GM12873 (cell line): ENCODE measurements at regions not wholly inside any gene's neighbourhood (a gene's known extent, or its start where the extent isn't known, plus 50 kb on each side); places are given as distances from the start of the nearest gene placed in this dataset.

Source experiments
- TF ChIP-seq, protein P1 (sequence below): IDR thresholded peaks from 2 replicates; pipeline ENCODE4 v1.5.1; 2012; ENCODE audit warnings: low read depth, mild to moderate bottlenecking, moderate library complexity, low read length, control low read depth; ENCODE audit not compliant: insufficient read depth; ENCODE audit errors: missing control alignments

DNA sequence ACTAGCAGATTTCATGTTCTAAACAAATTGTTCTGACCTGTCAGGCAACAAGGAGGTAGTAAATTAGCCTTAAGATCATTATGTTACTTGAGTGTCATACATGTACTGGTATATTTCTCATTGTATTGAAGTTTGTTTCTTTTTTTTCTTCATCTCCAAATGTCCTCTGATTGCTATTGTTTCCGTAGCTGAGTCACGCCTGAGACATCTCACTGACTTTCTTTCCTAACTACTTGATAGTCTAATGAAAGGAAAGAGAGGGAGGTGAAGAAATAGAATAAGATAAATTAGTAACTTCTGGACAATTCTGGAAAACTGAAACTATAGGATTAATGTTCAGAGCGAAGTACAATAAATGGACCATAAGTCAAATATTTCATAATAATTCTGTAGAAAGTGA is 1049.9 kb downstream of the TSN start:
- TF ChIP-seq, protein P1, sequence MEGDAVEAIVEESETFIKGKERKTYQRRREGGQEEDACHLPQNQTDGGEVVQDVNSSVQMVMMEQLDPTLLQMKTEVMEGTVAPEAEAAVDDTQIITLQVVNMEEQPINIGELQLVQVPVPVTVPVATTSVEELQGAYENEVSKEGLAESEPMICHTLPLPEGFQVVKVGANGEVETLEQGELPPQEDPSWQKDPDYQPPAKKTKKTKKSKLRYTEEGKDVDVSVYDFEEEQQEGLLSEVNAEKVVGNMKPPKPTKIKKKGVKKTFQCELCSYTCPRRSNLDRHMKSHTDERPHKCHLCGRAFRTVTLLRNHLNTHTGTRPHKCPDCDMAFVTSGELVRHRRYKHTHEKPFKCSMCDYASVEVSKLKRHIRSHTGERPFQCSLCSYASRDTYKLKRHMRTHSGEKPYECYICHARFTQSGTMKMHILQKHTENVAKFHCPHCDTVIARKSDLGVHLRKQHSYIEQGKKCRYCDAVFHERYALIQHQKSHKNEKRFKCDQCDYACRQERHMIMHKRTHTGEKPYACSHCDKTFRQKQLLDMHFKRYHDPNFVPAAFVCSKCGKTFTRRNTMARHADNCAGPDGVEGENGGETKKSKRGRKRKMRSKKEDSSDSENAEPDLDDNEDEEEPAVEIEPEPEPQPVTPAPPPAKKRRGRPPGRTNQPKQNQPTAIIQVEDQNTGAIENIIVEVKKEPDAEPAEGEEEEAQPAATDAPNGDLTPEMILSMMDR, result no peak

DNA sequence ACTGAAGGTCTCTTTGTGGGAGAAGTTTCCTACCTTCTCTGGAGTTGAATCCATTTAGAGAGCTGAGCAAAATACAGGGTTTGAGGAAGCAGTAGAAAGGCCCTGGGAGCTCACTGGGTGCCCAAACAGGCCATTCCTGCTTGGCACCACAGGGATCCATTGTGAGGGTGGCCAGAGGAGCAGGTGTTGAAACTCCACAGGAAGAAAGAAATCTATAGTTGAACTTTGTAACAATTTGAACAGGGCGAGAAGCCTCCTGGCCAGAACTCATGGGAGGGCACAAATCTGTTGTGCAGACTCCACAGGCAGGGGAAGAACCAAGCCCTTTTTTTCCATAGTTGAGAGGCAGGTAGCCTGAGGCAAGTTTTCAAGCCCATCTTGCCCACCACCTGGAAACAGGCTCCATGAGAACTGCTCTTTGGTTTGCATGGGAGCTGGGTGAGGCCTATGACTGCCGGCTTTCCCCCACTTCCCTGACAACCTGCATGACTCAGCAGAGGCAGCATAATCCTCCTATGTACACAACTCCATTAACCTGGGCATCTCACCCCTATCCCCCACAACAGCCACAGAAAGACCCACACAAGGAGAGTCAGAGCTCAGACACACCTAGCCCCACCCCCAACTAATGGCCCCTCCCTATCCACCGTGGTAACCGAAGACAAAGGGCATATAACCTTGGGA is 1053.0 kb downstream of the TSN start:
- TF ChIP-seq, protein P1, result no peak

DNA sequence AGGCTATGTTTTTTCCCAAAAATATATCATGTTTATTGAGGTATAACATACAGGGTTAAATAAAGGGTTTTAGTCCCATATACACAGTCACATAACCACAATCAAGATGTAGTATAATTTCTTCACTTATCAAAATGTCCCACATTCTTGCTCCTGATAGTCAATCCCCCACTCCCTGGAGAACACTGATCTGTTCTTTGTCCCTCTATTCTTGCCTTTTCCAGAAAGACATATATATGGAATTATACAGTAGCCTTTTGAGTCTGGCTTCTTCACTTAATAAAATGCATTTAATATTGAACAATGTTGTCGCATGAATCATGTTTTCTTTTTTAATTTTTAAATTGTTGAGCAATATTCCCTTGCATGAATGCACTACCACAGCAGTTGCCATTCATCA is 1059.7 kb downstream of the TSN start:
- TF ChIP-seq, protein P1, result no peak

DNA sequence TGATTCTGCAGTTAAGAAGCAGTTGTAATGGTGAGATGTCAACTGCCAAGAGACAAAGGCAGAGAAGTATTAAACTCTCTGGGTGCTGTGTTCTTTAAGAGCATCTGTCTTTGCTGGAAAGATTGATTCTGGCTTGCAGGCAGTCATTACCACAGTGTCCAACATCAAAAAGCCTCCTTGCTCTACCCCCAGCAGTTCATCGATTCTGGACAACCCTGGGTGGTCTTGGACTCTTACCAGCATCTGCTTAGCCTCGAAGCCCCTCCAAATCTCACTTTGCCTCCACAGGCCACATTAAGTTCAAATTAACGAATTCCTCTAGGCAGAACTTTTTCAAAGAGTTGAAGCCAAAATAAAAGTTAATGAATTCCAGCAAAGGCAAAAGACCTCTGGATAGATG is 1061.4 kb downstream of the TSN start:
- TF ChIP-seq, protein P1, result no peak

DNA sequence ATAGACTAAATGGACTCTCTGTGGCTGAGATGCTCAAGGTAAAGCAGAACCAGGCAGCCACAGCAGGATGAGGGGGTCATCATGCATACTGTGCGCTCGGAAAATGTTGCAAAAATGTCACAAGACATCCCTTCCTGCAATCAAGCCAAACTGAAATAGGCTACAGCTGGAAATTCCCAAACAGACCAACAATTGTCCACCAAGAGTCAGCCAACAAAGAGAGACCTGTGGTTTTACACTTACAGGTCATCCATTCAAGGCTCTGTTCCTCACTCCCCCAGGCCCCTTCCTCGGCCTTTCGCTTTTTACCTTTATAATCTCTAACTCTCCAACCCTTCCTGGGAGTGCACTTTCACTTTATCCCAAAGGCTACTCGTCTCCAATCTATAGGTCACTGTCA is 1066.9 kb downstream of the TSN start:
- TF ChIP-seq, protein P1, result no peak

DNA sequence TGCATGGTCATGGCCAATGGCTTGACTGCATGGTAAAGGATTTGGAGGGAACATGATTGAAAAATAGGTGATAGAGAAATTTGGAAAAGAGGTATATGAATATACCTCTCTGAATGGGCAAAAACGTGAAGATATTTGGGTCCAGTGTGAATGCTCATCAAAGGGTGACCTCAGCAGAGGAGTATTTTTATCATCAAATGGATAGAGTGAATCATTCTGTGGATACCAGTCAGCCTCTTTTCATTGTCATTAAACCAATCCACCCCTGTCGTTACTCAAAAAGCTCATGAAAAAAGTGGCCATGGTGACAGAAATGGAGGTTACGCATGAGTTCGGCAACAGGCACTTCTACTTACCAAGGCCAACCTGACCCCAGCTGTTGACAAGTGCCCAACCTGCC is 1074.7 kb downstream of the TSN start:
- TF ChIP-seq, protein P1, result no peak

DNA sequence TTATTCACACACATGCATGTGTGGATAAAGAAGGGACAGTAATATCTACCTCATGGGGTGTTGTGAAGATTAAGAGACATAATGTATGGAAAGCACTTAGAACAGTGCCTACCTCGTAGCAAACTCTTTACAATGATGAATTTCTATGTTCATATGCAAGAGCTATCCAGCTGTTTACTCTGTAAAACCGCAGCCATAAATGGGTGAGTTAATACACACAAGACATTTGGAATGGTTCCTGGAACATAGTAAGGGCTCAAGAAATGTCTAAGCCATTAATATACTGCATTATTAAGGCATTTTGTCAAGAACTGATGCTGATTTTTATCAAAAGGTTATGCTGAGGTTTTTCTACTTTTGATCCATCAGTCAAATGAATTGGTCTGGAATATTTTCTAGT is 1076.2 kb downstream of the TSN start:
- TF ChIP-seq, protein P1, result no peak
